ENCODE measurements at regions not wholly inside any gene's neighbourhood (a gene's known extent, or its start where the extent isn't known, plus 50 kb on each side); places are given as distances from the start of the nearest gene placed in this dataset.
A peak's percentile ranks its signal among the peaks of the same experiment; 100 is the strongest.

DNA sequence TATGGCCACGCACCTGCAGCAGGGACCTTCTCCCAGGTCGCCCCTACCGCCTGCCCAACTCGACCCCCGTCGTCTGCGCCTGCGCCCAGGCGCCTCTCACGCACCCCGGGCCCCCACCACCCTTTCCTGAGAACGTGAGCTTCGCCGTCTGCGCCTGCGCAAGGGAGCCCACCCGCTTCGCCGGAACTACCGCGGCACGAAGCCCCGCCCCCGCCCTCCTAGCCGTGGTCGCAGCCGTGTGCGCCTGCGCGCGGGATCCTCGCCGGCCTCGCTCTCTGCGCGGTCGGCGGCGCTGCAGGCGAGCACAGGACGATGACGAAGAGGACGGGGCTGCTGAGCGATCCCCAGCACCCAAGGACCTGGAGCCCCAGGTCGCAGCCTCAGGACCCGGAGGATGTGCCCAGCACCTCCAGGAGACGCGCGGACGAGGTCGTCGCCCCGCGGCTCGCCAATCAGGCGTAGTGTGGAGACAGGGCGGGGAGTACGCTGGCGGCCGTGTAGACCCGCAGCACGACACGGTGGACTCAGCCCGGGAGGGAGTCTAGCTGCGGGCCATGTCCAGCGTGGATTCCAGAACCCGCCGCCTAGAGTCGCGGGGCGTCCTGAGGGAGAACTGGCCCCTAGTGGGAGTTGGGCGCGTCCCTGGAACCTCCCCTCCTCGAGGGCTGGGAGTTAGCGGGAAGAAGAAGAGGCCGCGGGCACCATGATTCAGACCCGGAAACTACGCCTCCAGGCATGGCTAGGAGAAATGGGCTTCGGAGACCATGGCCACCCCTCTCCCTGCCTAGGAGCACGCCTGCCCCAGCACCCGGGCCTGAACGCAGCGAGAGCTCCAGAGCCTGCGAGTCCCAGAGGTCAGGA lies 1120.8 kb upstream of the TMEM132C start:
- TF ChIP-seq, protein P1, sequence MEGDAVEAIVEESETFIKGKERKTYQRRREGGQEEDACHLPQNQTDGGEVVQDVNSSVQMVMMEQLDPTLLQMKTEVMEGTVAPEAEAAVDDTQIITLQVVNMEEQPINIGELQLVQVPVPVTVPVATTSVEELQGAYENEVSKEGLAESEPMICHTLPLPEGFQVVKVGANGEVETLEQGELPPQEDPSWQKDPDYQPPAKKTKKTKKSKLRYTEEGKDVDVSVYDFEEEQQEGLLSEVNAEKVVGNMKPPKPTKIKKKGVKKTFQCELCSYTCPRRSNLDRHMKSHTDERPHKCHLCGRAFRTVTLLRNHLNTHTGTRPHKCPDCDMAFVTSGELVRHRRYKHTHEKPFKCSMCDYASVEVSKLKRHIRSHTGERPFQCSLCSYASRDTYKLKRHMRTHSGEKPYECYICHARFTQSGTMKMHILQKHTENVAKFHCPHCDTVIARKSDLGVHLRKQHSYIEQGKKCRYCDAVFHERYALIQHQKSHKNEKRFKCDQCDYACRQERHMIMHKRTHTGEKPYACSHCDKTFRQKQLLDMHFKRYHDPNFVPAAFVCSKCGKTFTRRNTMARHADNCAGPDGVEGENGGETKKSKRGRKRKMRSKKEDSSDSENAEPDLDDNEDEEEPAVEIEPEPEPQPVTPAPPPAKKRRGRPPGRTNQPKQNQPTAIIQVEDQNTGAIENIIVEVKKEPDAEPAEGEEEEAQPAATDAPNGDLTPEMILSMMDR (IDR thresholded peaks at IDR 0.05; ENCODE audit: insufficient read depth, low read length, poor library complexity, severe bottlenecking), result no peak
- Histone ChIP-seq H3K36me3 (ENCODE audit: control insufficient read depth, insufficient read depth, low read length) (no peaks in the 10 kb centered on the region), H3K4me3 (ENCODE audit: low read depth, low read length) (peak overlapping the region; percentile 53), H3K27me3 (ENCODE audit: control insufficient read depth, insufficient read depth, low read length) (no peaks in the 10 kb centered on the region)
- DNase-seq (ENCODE audit: low read depth), result peak; percentile 31

DNA sequence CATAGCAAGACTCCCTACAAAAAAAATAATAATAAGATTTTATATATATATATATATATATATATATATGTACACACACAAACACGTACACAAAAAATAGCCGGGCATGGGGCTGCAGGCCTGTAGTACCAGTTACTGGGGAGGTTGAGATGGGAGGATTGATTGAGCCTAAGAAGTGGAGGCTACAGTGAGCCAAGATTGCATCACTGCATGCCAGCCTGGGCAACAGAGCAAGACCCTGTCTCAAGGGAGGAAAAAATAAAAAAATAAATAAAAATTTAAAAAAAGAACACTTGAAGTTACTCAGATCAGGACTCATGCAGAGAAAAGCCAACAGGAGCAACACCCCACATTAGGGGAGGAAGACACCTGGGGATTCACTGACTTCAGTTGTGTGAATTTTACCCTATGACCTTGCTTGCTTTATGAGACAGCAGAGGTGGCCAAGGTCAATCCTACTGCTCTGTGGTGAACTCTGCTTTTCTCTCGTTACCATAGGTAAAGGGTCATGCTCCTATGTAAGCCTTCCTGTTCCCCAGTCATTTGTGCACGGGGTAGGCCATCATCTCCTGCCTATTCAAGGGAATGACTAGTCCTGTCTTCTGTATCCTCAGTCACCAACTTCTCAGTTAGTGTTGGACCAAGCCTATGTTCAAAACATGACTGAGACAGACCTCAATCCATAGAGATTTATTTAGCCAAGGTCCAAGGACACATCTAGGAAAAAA lies 1119.8 kb upstream of the TMEM132C start:
- TF ChIP-seq, protein P1 (IDR thresholded peaks at IDR 0.05; ENCODE audit: insufficient read depth, low read length, poor library complexity, severe bottlenecking), result no peak
- H3K27me3 ChIP-seq (ENCODE audit: control insufficient read depth, insufficient read depth, low read length), result no peaks in the 10 kb centered on the region
- no peak for DNase-seq (ENCODE audit: low read depth)
- H3K4me3 ChIP-seq (ENCODE audit: low read depth, low read length), result no peak overlapping the region
- no peaks in the 10 kb centered on the region for H3K36me3 ChIP-seq (ENCODE audit: control insufficient read depth, insufficient read depth, low read length)

DNA sequence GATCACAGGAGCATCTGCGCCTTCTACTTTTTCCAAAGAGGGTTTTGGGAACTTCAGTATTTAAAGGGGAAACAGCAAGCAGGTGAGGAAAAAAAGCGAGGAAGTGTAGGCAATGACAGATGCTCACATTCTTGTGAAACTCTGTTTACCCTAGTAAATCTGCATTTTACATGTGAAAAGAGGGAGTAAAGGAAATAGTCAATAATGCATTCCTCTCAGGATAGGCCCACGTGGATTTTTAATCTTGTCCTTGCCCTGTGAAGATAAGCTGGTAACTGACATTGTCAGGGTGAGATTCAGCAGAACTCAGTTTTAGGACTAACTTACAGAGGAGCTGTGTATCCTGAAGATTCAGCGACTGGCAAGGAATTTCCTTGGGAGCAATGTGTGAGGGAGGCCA lies 1119.2 kb upstream of the TMEM132C start:
- no peak for DNase-seq (ENCODE audit: low read depth)
- H3K4me3 ChIP-seq (ENCODE audit: low read depth, low read length), result no peak overlapping the region
- no peaks in the 10 kb centered on the region for H3K27me3 ChIP-seq (ENCODE audit: control insufficient read depth, insufficient read depth, low read length)
- TF ChIP-seq, protein P1 (IDR thresholded peaks at IDR 0.05; ENCODE audit: insufficient read depth, low read length, poor library complexity, severe bottlenecking), result no peak
- H3K36me3 ChIP-seq (ENCODE audit: control insufficient read depth, insufficient read depth, low read length), result no peaks in the 10 kb centered on the region

DNA sequence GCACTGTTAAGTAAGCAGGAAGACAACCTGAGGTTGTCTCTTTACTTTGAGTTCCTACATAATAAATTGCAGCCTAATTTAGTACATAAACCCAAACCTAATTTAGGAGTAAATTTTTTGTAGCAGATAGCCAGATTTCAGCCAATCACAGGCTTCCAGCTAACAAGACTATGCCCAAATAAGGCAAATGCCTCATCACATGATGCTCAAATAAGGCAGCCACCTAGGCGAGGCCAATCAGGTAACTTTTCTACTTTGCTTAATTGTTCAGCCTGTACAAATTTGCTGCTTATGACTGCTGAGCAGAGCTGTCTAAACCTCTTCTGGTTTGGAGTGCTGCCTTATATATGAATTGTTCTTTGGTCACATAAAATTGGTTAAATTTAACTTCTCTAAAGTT lies 1118.7 kb upstream of the TMEM132C start:
- Histone ChIP-seq H3K27me3 (ENCODE audit: control insufficient read depth, insufficient read depth, low read length) (no peaks in the 10 kb centered on the region), H3K4me3 (ENCODE audit: low read depth, low read length) (no peak overlapping the region), H3K36me3 (ENCODE audit: control insufficient read depth, insufficient read depth, low read length) (no peaks in the 10 kb centered on the region)
- TF ChIP-seq, protein P1 (IDR thresholded peaks at IDR 0.05; ENCODE audit: insufficient read depth, low read length, poor library complexity, severe bottlenecking), result no peak
- DNase-seq (ENCODE audit: low read depth), result no peak

DNA sequence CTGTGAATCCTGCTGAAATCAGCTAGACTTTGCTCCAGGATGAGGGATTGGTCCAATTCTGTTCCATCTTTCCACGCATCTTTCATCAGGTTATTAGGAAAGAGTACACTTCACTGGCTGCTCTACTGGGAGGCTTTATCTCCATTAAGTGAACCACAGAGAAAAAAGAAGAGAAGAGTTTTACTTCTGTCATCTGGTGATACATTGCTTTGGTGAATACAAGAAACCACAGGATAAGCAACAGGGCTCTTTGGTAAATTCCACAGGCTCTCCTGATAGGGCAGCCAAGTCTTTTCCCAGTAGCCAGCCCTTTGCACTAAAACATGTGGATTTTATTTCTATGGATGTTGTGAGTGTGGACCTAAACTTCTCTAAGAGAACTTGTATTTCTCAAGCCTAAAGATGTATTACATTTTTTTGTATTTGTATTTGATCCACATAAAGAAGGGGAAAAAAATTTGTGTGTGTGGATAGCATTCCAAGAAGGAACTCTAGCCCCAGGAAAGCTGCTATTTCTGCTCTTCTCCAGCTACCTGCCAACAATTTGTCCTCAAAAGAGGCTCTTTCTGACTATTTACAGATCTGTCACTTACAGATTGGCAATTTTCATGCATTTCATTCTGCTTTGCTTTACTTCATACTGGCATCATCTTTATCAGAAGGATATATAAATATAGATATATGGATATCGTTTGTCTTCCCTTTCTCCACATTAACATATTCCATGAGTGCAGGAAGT lies 1117.6 kb upstream of the TMEM132C start:
- Histone ChIP-seq H3K36me3 (ENCODE audit: control insufficient read depth, insufficient read depth, low read length) (no peaks in the 10 kb centered on the region), H3K4me3 (ENCODE audit: low read depth, low read length) (no peak overlapping the region), H3K27me3 (ENCODE audit: control insufficient read depth, insufficient read depth, low read length) (no peaks in the 10 kb centered on the region)
- DNase-seq (ENCODE audit: low read depth), result no peak
- TF ChIP-seq, protein P1 (IDR thresholded peaks at IDR 0.05; ENCODE audit: insufficient read depth, low read length, poor library complexity, severe bottlenecking), result no peak
